CD4-positive, alpha-beta memory T cell (primary cell): ENCODE measurements at regions not wholly inside any gene's neighbourhood (a gene's known extent, or its start where the extent isn't known, plus 50 kb on each side); places are given as distances from the start of the nearest gene placed in this dataset.

Source experiments
- CTCF ChIA-PET: fragments of 350-600 bp; sonication (Branson Sonifier 250); formaldehyde crosslinking; loops from one replicate; lab custom pipeline; 2021; ENCODE audit warnings: inconsistent platforms; ENCODE audit not compliant: partially characterized antibody; lab: Charles Lee
- POLR2A ChIA-PET: fragments of 350-600 bp; sonication (Branson Sonifier 250); formaldehyde crosslinking; loops from one replicate; lab custom pipeline; 2021; ENCODE audit not compliant: partially characterized antibody; lab: Charles Lee
- DNase-seq, 5 donors: peaks; one replicate each; pipeline versions ENCODE4 v3.0.0 to v3.0.0-alpha.2; 2020 to 2022; ENCODE audit warnings: mixed read lengths in 1 of 5
- H3K27ac ChIP-seq: one replicate; pipeline ENCODE4 v1.7.0; 2013; ENCODE audit warnings: low read depth, low read length
- H3K27me3 ChIP-seq: 2 replicates; pipeline ENCODE4 v1.7.0; 2013; ENCODE audit warnings: mild to moderate bottlenecking, low read length, moderate library complexity; ENCODE audit not compliant: insufficient read depth
- H3K36me3 ChIP-seq: 2 replicates; pipeline ENCODE4 v1.7.0; 2013; ENCODE audit warnings: mild to moderate bottlenecking, low read length, moderate library complexity; ENCODE audit not compliant: insufficient read depth
- H3K4me1 ChIP-seq: 2 replicates; pipeline ENCODE4 v1.7.0; 2013; ENCODE audit warnings: mild to moderate bottlenecking, low read length, moderate library complexity; ENCODE audit not compliant: insufficient read depth
- H3K4me3 ChIP-seq, 2 donors: one replicate each; pipeline ENCODE4 v1.7.0; 2013; ENCODE audit warnings: low read length in 2 of 2, mild to moderate bottlenecking in 1 of 2
- H3K9me3 ChIP-seq, 2 donors: one replicate each; pipeline ENCODE4 v1.7.0; 2013; ENCODE audit warnings: low read length in 2 of 2, control low read depth in 1 of 2; ENCODE audit not compliant: control insufficient read depth in 1 of 2
- H3K27ac Mint-ChIP-seq, 7 donors: one replicate each; pipeline ENCODE4 v1.8.0; 2020 to 2021; ENCODE audit warnings: mixed read lengths in 7 of 7, mild to moderate bottlenecking in 6 of 7, inconsistent platforms in 3 of 7, moderate library complexity in 3 of 7
- H3K27me3 Mint-ChIP-seq, 2 donors: one replicate each; pipeline ENCODE4 v1.8.0; 2020 to 2021; ENCODE audit warnings: mixed read lengths in 2 of 2
- H3K36me3 Mint-ChIP-seq, 2 donors: one replicate each; pipeline ENCODE4 v1.8.0; 2020 to 2021; ENCODE audit warnings: mixed read lengths in 2 of 2, inconsistent platforms in 1 of 2, mild to moderate bottlenecking in 1 of 2
- H3K4me1 Mint-ChIP-seq, 4 donors: one replicate each; pipeline ENCODE4 v1.8.0; 2020 to 2021; ENCODE audit warnings: mixed read lengths in 4 of 4, mild to moderate bottlenecking in 1 of 4
- H3K4me3 Mint-ChIP-seq, 8 donors: one replicate each; pipeline ENCODE4 v1.8.0; 2020 to 2021; ENCODE audit warnings: mixed read lengths in 8 of 8, mild to moderate bottlenecking in 7 of 8, moderate library complexity in 6 of 8, inconsistent platforms in 3 of 8
- H3K9me3 Mint-ChIP-seq, 8 donors: one replicate each; pipeline ENCODE4 v1.8.0; 2020 to 2021; ENCODE audit warnings: mixed read lengths in 8 of 8, mild to moderate bottlenecking in 5 of 8, inconsistent platforms in 3 of 8, moderate library complexity in 1 of 8
- intact Hi-C: fragments of 100-400 bp; cut with micrococcal nuclease; formaldehyde crosslinking; loops from one replicate; pipeline ENCODE4 v1.15.1; 2023

- Mint-ChIP-seq H3K9me3 (peaks cover 0 to 16% (median 4%) of the 10 kb centered on the region in 8 donors), H3K4me1 (no peaks in the 10 kb centered on the region), H3K36me3 (no peaks in the 10 kb centered on the region), H3K4me3 (no peak overlapping the region), H3K27me3 (no peaks in the 10 kb centered on the region), H3K27ac (no peak overlapping the region)
- Histone ChIP-seq H3K4me3 (no peak overlapping the region), H3K27ac (no peak overlapping the region), H3K9me3 (no peaks in the 10 kb centered on the region), H3K4me1 (no peaks in the 10 kb centered on the region), H3K27me3 (no peaks in the 10 kb centered on the region), H3K36me3 (no peaks in the 10 kb centered on the region)
- CTCF ChIA-PET, result no interaction called here
- intact Hi-C loops, result no loop called here
- DNase-seq, result no peak
- POLR2A ChIA-PET, result no interaction called here
Measured at GRCh38 chr18:27400001-27400400, 214.9 kb upstream of the CHST9 start.

- Histone ChIP-seq H3K9me3 (no peaks in the 10 kb centered on the region), H3K4me3 (no peak overlapping the region), H3K36me3 (no peaks in the 10 kb centered on the region), H3K27me3 (no peaks in the 10 kb centered on the region), H3K4me1 (no peaks in the 10 kb centered on the region), H3K27ac (no peak overlapping the region)
- Mint-ChIP-seq H3K9me3 (peaks cover 1 to 25% (median 7%) of the 10 kb centered on the region in 8 donors), H3K4me3 (no peak overlapping the region), H3K27ac (no peak overlapping the region), H3K4me1 (no peaks in the 10 kb centered on the region), H3K36me3 (no peaks in the 10 kb centered on the region), H3K27me3 (no peaks in the 10 kb centered on the region)
- ChIA-PET POLR2A (no interaction called here), CTCF (no interaction called here)
- no peak for DNase-seq
- intact Hi-C loops, result no loop called here
Measured at GRCh38 chr18:27395752-27396151, 210.6 kb upstream of the CHST9 start.

- intact Hi-C loops, result no loop called here
- DNase-seq, result no peak
- Mint-ChIP-seq H3K27me3 (no peaks in the 10 kb centered on the region), H3K4me3 (no peak overlapping the region), H3K9me3 (peaks cover 1 to 22% (median 8%) of the 10 kb centered on the region in 8 donors), H3K27ac (no peak overlapping the region), H3K4me1 (no peaks in the 10 kb centered on the region), H3K36me3 (no peaks in the 10 kb centered on the region)
- no peaks in the 10 kb centered on the region for H3K36me3 ChIP-seq
- no peaks in the 10 kb centered on the region for H3K27me3 ChIP-seq
- ChIA-PET POLR2A (no interaction called here), CTCF (no interaction called here)
- no peaks in the 10 kb centered on the region for H3K9me3 ChIP-seq
- H3K27ac ChIP-seq, result no peak overlapping the region
- no peaks in the 10 kb centered on the region for H3K4me1 ChIP-seq
- H3K4me3 ChIP-seq, result no peak overlapping the region
Measured at GRCh38 chr18:27394687-27395086, 209.6 kb upstream of the CHST9 start.

GRCh38 chr18:27382567-27383216 is 197.6 kb upstream of the CHST9 start:
- Mint-ChIP-seq H3K27me3 (no peaks in the 10 kb centered on the region), H3K4me1 (no peaks in the 10 kb centered on the region), H3K4me3 (no peak overlapping the region), H3K36me3 (no peaks in the 10 kb centered on the region), H3K9me3 (peaks cover 0 to 29% (median 13%) of the 10 kb centered on the region in 8 donors), H3K27ac (no peak overlapping the region)
- Histone ChIP-seq H3K27ac (no peak overlapping the region), H3K36me3 (no peaks in the 10 kb centered on the region), H3K27me3 (no peaks in the 10 kb centered on the region), H3K4me3 (no peak overlapping the region), H3K4me1 (no peaks in the 10 kb centered on the region), H3K9me3 (no peaks in the 10 kb centered on the region)
- intact Hi-C loops, result no loop called here
- DNase-seq, result no peak
- CTCF ChIA-PET, result no interaction called here
- POLR2A ChIA-PET, result no interaction called here

GRCh38 chr18:27378431-27379095 is 193.5 kb upstream of the CHST9 start:
- ChIA-PET POLR2A (no interaction called here), CTCF (no interaction called here)
- Histone ChIP-seq H3K4me3 (no peak overlapping the region), H3K27me3 (no peaks in the 10 kb centered on the region), H3K36me3 (no peaks in the 10 kb centered on the region), H3K27ac (no peak overlapping the region), H3K9me3 (peaks cover 0 to 5% of the 10 kb centered on the region in 2 donors), H3K4me1 (no peaks in the 10 kb centered on the region)
- Mint-ChIP-seq H3K4me3 (no peak overlapping the region), H3K27ac (no peak overlapping the region), H3K36me3 (no peaks in the 10 kb centered on the region), H3K27me3 (no peaks in the 10 kb centered on the region), H3K9me3 (peaks cover 0 to 21% (median 10%) of the 10 kb centered on the region in 8 donors), H3K4me1 (no peaks in the 10 kb centered on the region)
- DNase-seq, result no peak
- intact Hi-C loops, result no loop called here

GRCh38 chr18:27377251-27377650 is 192.1 kb upstream of the CHST9 start:
- DNase-seq, result no peak
- ChIA-PET CTCF (no interaction called here), POLR2A (no interaction called here)
- no peak overlapping the region for H3K4me3 Mint-ChIP-seq
- H3K27ac Mint-ChIP-seq, result no peak overlapping the region
- H3K4me3 ChIP-seq, result no peak overlapping the region
- no peaks in the 10 kb centered on the region for H3K4me1 Mint-ChIP-seq
- H3K27me3 Mint-ChIP-seq, result no peaks in the 10 kb centered on the region
- H3K36me3 ChIP-seq, result no peaks in the 10 kb centered on the region
- H3K4me1 ChIP-seq, result no peaks in the 10 kb centered on the region
- H3K9me3 ChIP-seq, result peaks cover 0 to 5% of the 10 kb centered on the region in 2 donors
- intact Hi-C loops, result no loop called here
- H3K36me3 Mint-ChIP-seq, result no peaks in the 10 kb centered on the region
- peaks cover 2 to 25% (median 12%) of the 10 kb centered on the region in 8 donors for H3K9me3 Mint-ChIP-seq
- no peaks in the 10 kb centered on the region for H3K27me3 ChIP-seq
- H3K27ac ChIP-seq, result no peak overlapping the region

- Histone ChIP-seq H3K36me3 (no peaks in the 10 kb centered on the region), H3K9me3 (peaks cover 0 to 5% of the 10 kb centered on the region in 2 donors), H3K4me1 (no peaks in the 10 kb centered on the region), H3K27me3 (no peaks in the 10 kb centered on the region), H3K27ac (no peak overlapping the region), H3K4me3 (no peak overlapping the region)
- ChIA-PET CTCF (no interaction called here), POLR2A (no interaction called here)
- DNase-seq, result no peak
- no peaks in the 10 kb centered on the region for H3K27me3 Mint-ChIP-seq
- H3K4me1 Mint-ChIP-seq, result no peaks in the 10 kb centered on the region
- H3K36me3 Mint-ChIP-seq, result no peaks in the 10 kb centered on the region
- no peak overlapping the region for H3K4me3 Mint-ChIP-seq
- peaks cover 2 to 22% (median 14%) of the 10 kb centered on the region in 8 donors for H3K9me3 Mint-ChIP-seq
- H3K27ac Mint-ChIP-seq, result no peak overlapping the region
- intact Hi-C loops, result no loop called here
Measured at GRCh38 chr18:27372386-27372785, 187.3 kb upstream of the CHST9 start.
